ENCODE measurements at regions not wholly inside any gene's neighbourhood (a gene's known extent, or its start where the extent isn't known, plus 50 kb on each side); places are given as distances from the start of the nearest gene placed in this dataset.

GRCh38 chr13:23081220-23081619, 99.6 kb upstream of the SGCG start (continued):
- TF ChIP-seq KLF9 (tag by site-specific recombination; IDR thresholded peaks at IDR 0.05; ENCODE audit: low read depth), result no peak
- TF ChIP-seq, protein P1, sequence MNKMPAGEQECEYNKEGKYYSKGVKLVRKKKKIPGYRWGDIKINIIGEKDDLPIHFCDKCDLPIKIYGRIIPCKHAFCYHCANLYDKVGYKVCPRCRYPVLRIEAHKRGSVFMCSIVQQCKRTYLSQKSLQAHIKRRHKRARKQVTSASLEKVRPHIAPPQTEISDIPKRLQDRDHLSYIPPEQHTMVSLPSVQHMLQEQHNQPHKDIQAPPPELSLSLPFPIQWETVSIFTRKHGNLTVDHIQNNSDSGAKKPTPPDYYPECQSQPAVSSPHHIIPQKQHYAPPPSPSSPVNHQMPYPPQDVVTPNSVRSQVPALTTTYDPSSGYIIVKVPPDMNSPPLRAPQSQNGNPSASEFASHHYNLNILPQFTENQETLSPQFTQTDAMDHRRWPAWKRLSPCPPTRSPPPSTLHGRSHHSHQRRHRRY (tag by site-specific recombination; IDR thresholded peaks at IDR 0.05), result no peak
- TF ChIP-seq ZNF768 (tag by site-specific recombination; IDR thresholded peaks at IDR 0.05), result no peak

GRCh38 chr13:23081901-23082300, 98.9 kb upstream of the SGCG start:
- H3K4me3 ChIP-seq (ENCODE audit: low read depth, low read length), result no peak overlapping the region
- no peaks in the 10 kb centered on the region for H3K36me3 ChIP-seq (ENCODE audit: control insufficient read depth in 2 of 2, insufficient read depth in 1 of 2, low read length in 2 of 2)
- ChIA-PET CTCF (interaction anchor here (0.7 kb wide), 1 partner anchor 1412 kb away, joined by 4 read pairs; no protein-coding TSS in a partner anchor), POLR2A (no interaction called here)
- no peaks in the 10 kb centered on the region for H3K9me3 ChIP-seq (ENCODE audit: control insufficient read depth, insufficient read depth, low read depth, low read length)
- H3K4me1 ChIP-seq (ENCODE audit: control insufficient read depth, insufficient read depth, low read length), result no peaks in the 10 kb centered on the region
- H3K27ac ChIP-seq (ENCODE audit: extremely low read depth, low read depth, low read length), result no peak overlapping the region
- no peak for TF ChIP-seq FEZF1 (tag by site-specific recombination; IDR thresholded peaks at IDR 0.05)
- TF ChIP-seq KLF7 (tag by site-specific recombination; IDR thresholded peaks at IDR 0.05; ENCODE audit: borderline replicate concordance), result no peak
- TF ChIP-seq ZNF350 (tag by site-specific recombination; IDR thresholded peaks at IDR 0.05), result no peak
- TF ChIP-seq, protein P2, sequence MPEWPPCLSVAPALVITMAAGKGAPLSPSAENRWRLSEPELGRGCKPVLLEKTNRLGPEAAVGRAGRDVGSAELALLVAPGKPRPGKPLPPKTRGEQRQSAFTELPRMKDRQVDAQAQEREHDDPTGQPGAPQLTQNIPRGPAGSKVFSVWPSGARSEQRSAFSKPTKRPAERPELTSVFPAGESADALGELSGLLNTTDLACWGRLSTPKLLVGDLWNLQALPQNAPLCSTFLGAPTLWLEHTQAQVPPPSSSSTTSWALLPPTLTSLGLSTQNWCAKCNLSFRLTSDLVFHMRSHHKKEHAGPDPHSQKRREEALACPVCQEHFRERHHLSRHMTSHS (tag by site-specific recombination; IDR thresholded peaks at IDR 0.05), result no peak
- no peak for TF ChIP-seq ZNF114 (tag by site-specific recombination; IDR thresholded peaks at IDR 0.05)
- no peak for TF ChIP-seq BCL6B (tag by site-specific recombination; IDR thresholded peaks at IDR 0.05)
- TF ChIP-seq ZNF157 (tag by site-specific recombination; IDR thresholded peaks at IDR 0.05), result no peak
- no peak for TF ChIP-seq ZNF175 (tag by site-specific recombination; IDR thresholded peaks at IDR 0.05)
- TF ChIP-seq, protein P3, sequence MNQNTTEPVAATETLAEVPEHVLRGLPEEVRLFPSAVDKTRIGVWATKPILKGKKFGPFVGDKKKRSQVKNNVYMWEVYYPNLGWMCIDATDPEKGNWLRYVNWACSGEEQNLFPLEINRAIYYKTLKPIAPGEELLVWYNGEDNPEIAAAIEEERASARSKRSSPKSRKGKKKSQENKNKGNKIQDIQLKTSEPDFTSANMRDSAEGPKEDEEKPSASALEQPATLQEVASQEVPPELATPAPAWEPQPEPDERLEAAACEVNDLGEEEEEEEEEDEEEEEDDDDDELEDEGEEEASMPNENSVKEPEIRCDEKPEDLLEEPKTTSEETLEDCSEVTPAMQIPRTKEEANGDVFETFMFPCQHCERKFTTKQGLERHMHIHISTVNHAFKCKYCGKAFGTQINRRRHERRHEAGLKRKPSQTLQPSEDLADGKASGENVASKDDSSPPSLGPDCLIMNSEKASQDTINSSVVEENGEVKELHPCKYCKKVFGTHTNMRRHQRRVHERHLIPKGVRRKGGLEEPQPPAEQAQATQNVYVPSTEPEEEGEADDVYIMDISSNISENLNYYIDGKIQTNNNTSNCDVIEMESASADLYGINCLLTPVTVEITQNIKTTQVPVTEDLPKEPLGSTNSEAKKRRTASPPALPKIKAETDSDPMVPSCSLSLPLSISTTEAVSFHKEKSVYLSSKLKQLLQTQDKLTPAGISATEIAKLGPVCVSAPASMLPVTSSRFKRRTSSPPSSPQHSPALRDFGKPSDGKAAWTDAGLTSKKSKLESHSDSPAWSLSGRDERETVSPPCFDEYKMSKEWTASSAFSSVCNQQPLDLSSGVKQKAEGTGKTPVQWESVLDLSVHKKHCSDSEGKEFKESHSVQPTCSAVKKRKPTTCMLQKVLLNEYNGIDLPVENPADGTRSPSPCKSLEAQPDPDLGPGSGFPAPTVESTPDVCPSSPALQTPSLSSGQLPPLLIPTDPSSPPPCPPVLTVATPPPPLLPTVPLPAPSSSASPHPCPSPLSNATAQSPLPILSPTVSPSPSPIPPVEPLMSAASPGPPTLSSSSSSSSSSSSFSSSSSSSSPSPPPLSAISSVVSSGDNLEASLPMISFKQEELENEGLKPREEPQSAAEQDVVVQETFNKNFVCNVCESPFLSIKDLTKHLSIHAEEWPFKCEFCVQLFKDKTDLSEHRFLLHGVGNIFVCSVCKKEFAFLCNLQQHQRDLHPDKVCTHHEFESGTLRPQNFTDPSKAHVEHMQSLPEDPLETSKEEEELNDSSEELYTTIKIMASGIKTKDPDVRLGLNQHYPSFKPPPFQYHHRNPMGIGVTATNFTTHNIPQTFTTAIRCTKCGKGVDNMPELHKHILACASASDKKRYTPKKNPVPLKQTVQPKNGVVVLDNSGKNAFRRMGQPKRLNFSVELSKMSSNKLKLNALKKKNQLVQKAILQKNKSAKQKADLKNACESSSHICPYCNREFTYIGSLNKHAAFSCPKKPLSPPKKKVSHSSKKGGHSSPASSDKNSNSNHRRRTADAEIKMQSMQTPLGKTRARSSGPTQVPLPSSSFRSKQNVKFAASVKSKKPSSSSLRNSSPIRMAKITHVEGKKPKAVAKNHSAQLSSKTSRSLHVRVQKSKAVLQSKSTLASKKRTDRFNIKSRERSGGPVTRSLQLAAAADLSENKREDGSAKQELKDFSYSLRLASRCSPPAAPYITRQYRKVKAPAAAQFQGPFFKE (tag by site-specific recombination; IDR thresholded peaks at IDR 0.05; ENCODE audit: borderline replicate concordance), result no peak
- TF ChIP-seq, protein P4, sequence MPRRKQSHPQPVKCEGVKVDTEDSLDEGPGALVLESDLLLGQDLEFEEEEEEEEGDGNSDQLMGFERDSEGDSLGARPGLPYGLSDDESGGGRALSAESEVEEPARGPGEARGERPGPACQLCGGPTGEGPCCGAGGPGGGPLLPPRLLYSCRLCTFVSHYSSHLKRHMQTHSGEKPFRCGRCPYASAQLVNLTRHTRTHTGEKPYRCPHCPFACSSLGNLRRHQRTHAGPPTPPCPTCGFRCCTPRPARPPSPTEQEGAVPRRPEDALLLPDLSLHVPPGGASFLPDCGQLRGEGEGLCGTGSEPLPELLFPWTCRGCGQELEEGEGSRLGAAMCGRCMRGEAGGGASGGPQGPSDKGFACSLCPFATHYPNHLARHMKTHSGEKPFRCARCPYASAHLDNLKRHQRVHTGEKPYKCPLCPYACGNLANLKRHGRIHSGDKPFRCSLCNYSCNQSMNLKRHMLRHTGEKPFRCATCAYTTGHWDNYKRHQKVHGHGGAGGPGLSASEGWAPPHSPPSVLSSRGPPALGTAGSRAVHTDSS (tag by site-specific recombination; IDR thresholded peaks at IDR 0.05), result no peak
- TF ChIP-seq ZNF24 (tag by site-specific recombination; IDR thresholded peaks at IDR 0.05), result no peak
- TF ChIP-seq ZNF394 (tag by site-specific recombination; IDR thresholded peaks at IDR 0.05; ENCODE audit: borderline replicate concordance), result no peak
- no peak for TF ChIP-seq ZNF610 (tag by site-specific recombination; IDR thresholded peaks at IDR 0.05; ENCODE audit: borderline replicate concordance)
- no peak for TF ChIP-seq ZNF544 (tag by site-specific recombination; IDR thresholded peaks at IDR 0.05)
- no peak for TF ChIP-seq GLIS2 (tag by site-specific recombination; IDR thresholded peaks at IDR 0.05)
- TF ChIP-seq ZNF791 (tag by site-specific recombination; IDR thresholded peaks at IDR 0.05), result no peak
